H9 (cell line): ENCODE measurements at regions not wholly inside any gene's neighbourhood (a gene's known extent, or its start where the extent isn't known, plus 50 kb on each side); places are given as distances from the start of the nearest gene placed in this dataset.

Experiments
- DNase-seq: peaks from one replicate; pipeline ENCODE4 v3.0.0-alpha.2; 2017
- H2AFZ ChIP-seq: one replicate; pipeline ENCODE4 v1.6.1; 2013; ENCODE audit warnings: mild to moderate bottlenecking, low read length, control low read depth, moderate library complexity
- H2AK5ac ChIP-seq: 2 replicates; pipeline ENCODE4 v1.6.1; 2013; ENCODE audit warnings: low read length, control low read depth, mixed read lengths; ENCODE audit not compliant: insufficient read length
- H2BK120ac ChIP-seq: one replicate; pipeline ENCODE4 v1.6.1; 2013; ENCODE audit warnings: low read depth, mild to moderate bottlenecking, low read length, control low read depth, inconsistent platforms; ENCODE audit not compliant: poor library complexity, severe bottlenecking
- H2BK12ac ChIP-seq: 2 replicates; pipeline ENCODE4 v1.6.1; 2013; ENCODE audit warnings: low read length, control low read depth, mixed read lengths, low read depth; ENCODE audit not compliant: insufficient read length
- H2BK15ac ChIP-seq: 2 replicates; pipeline ENCODE4 v1.6.1; 2013; ENCODE audit warnings: low read depth, low read length, control low read depth
- H2BK20ac ChIP-seq: one replicate; pipeline ENCODE4 v1.6.1; 2013; ENCODE audit warnings: low read depth, mild to moderate bottlenecking, low read length, control low read depth, inconsistent platforms; ENCODE audit not compliant: poor library complexity, severe bottlenecking
- H2BK5ac ChIP-seq: 2 replicates; pipeline ENCODE4 v1.6.1; 2013; ENCODE audit warnings: low read length, control low read depth, mixed read lengths; ENCODE audit not compliant: insufficient read length
- H3K14ac ChIP-seq: 2 replicates; pipeline ENCODE4 v1.6.1; 2013; ENCODE audit warnings: low read length, control low read depth; ENCODE audit not compliant: insufficient read depth
- H3K18ac ChIP-seq: 2 replicates; pipeline ENCODE4 v1.6.1; 2013; ENCODE audit warnings: low read depth, mild to moderate bottlenecking, mixed read lengths, low read length, control low read depth; ENCODE audit not compliant: insufficient read length
- H3K23ac ChIP-seq: 2 replicates; pipeline ENCODE4 v1.6.1; 2013; ENCODE audit warnings: low read length, control low read depth, mixed read lengths, low read depth; ENCODE audit not compliant: insufficient read length
- H3K23me2 ChIP-seq: 2 replicates; pipeline ENCODE4 v1.6.1; 2013; ENCODE audit warnings: low read depth, mild to moderate bottlenecking, mixed read lengths, low read length, control low read depth; ENCODE audit not compliant: insufficient read length, poor library complexity, severe bottlenecking
- H3K27ac ChIP-seq: 2 replicates; pipeline ENCODE4 v1.5.1; 2013; ENCODE audit warnings: low read length, control low read depth, mixed read lengths, low read depth; ENCODE audit not compliant: insufficient read length
- H3K27me3 ChIP-seq: 2 replicates; pipeline ENCODE4 v1.6.1; 2013; ENCODE audit warnings: low read length, control low read depth, inconsistent platforms; ENCODE audit not compliant: insufficient read depth
- H3K4ac ChIP-seq: 2 replicates; pipeline ENCODE4 v1.6.1; 2013; ENCODE audit warnings: low read depth, mild to moderate bottlenecking, control low read depth, inconsistent platforms, low read length, moderate library complexity
- H3K4me1 ChIP-seq: 2 replicates; pipeline ENCODE4 v1.6.1; 2013; ENCODE audit warnings: low read length, control low read depth, inconsistent platforms; ENCODE audit not compliant: insufficient read depth
- H3K4me2 ChIP-seq: 2 replicates; pipeline ENCODE4 v1.6.1; 2013; ENCODE audit warnings: low read length, control low read depth, mixed read lengths; ENCODE audit not compliant: insufficient read length, insufficient read depth
- H3K56ac ChIP-seq: 2 replicates; pipeline ENCODE4 v1.6.1; 2013; ENCODE audit warnings: low read depth, mild to moderate bottlenecking, mixed read lengths, low read length, control low read depth; ENCODE audit not compliant: insufficient read length
- H3K79me1 ChIP-seq: 2 replicates; pipeline ENCODE4 v1.6.1; 2013; ENCODE audit warnings: low read depth, mild to moderate bottlenecking, moderate library complexity, low read length, control low read depth, inconsistent platforms; ENCODE audit not compliant: insufficient read depth, poor library complexity, severe bottlenecking
- H3K79me2 ChIP-seq: 2 replicates; pipeline ENCODE4 v1.6.1; 2013; ENCODE audit warnings: low read length, control low read depth, inconsistent platforms; ENCODE audit not compliant: insufficient read depth
- H3K9ac ChIP-seq: 2 replicates; pipeline ENCODE4 v1.6.1; 2013; ENCODE audit warnings: low read length, control low read depth, mixed read lengths; ENCODE audit not compliant: insufficient read length; ENCODE audit errors: extremely low read depth
- H3K9me3 ChIP-seq: one replicate; pipeline ENCODE4 v1.6.1; 2013; ENCODE audit warnings: low read depth, low read length, inconsistent platforms; ENCODE audit not compliant: control insufficient read depth
- H3T11ph ChIP-seq: one replicate; pipeline ENCODE4 v1.6.1; 2013; ENCODE audit warnings: mild to moderate bottlenecking, low read length, control low read depth, inconsistent platforms
- H4K20me1 ChIP-seq: one replicate; pipeline ENCODE4 v1.6.1; 2013; ENCODE audit not compliant: control insufficient read depth, insufficient read length, insufficient read depth
- H4K5ac ChIP-seq: 2 replicates; pipeline ENCODE4 v1.6.1; 2013; ENCODE audit warnings: low read depth, mild to moderate bottlenecking, mixed read lengths, low read length, control low read depth; ENCODE audit not compliant: insufficient read length
- H4K8ac ChIP-seq: replicated peaks from 2 replicates; pipeline ENCODE4 v1.6.1; 2013; ENCODE audit warnings: low read length, control low read depth, mixed read lengths, low read depth; ENCODE audit not compliant: insufficient read length
- H4K91ac ChIP-seq: 2 replicates; pipeline ENCODE4 v1.6.1; 2013; ENCODE audit warnings: low read depth, mild to moderate bottlenecking, moderate library complexity, mixed read lengths, low read length, control low read depth; ENCODE audit not compliant: insufficient read length
- H3K27ac Mint-ChIP-seq, 3 experiments: 2 replicates in 2 of 3; 3 replicates in 1 of 3; pipeline ENCODE4 v1.8.0; 2020 to 2021; ENCODE audit warnings: mixed read lengths in 3 of 3, mild to moderate bottlenecking in 1 of 3, moderate library complexity in 1 of 3
- H3K27me3 Mint-ChIP-seq: 2 replicates; pipeline ENCODE4 v1.8.0; 2021; ENCODE audit warnings: low read depth, mild to moderate bottlenecking, moderate library complexity, mixed read lengths
- H3K36me3 Mint-ChIP-seq, 3 experiments: 2 replicates in 2 of 3; 3 replicates in 1 of 3; pipeline ENCODE4 v1.8.0; 2020 to 2021; ENCODE audit warnings: low read depth in 3 of 3, mixed read lengths in 3 of 3; ENCODE audit not compliant: insufficient read depth in 1 of 3
- H3K4me1 Mint-ChIP-seq, 2 experiments: 2 replicates each; pipeline ENCODE4 v1.8.0; 2020; ENCODE audit warnings: mixed read lengths in 2 of 2
- H3K4me3 Mint-ChIP-seq, 2 experiments: 2 replicates in 1 of 2; 3 replicates in 1 of 2; pipeline ENCODE4 v1.8.0; 2020 to 2021; ENCODE audit warnings: mild to moderate bottlenecking in 2 of 2, mixed read lengths in 2 of 2, moderate library complexity in 1 of 2
- H3K9me3 Mint-ChIP-seq, 2 experiments: 2 replicates in 1 of 2; 3 replicates in 1 of 2; pipeline ENCODE4 v1.8.0; 2020; ENCODE audit warnings: mild to moderate bottlenecking in 2 of 2, mixed read lengths in 2 of 2, moderate library complexity in 1 of 2
- WGBS: extraction: QIAGEN DNeasy Blood & Tissue Kit; methylation state at CpG from one replicate; pipeline ENCODE4 v1.1.7; 2013; ENCODE audit warnings: missing lambda C conversion rate, low lambda C conversion rate, mixed read lengths; ENCODE audit not compliant: insufficient read length; ENCODE audit errors: extremely low coverage; 5-methylcytosine and 5-hydroxymethylcytosine counted together
- TF ChIP-seq, protein P1 (sequence below): fragments of 200-600 bp; sonication (generic); conservative IDR thresholded peaks from 3 replicates; pipeline ENCODE4 v1.8.0; 2021; ENCODE audit warnings: antibody characterized with exemption, mild to moderate bottlenecking

DNA sequence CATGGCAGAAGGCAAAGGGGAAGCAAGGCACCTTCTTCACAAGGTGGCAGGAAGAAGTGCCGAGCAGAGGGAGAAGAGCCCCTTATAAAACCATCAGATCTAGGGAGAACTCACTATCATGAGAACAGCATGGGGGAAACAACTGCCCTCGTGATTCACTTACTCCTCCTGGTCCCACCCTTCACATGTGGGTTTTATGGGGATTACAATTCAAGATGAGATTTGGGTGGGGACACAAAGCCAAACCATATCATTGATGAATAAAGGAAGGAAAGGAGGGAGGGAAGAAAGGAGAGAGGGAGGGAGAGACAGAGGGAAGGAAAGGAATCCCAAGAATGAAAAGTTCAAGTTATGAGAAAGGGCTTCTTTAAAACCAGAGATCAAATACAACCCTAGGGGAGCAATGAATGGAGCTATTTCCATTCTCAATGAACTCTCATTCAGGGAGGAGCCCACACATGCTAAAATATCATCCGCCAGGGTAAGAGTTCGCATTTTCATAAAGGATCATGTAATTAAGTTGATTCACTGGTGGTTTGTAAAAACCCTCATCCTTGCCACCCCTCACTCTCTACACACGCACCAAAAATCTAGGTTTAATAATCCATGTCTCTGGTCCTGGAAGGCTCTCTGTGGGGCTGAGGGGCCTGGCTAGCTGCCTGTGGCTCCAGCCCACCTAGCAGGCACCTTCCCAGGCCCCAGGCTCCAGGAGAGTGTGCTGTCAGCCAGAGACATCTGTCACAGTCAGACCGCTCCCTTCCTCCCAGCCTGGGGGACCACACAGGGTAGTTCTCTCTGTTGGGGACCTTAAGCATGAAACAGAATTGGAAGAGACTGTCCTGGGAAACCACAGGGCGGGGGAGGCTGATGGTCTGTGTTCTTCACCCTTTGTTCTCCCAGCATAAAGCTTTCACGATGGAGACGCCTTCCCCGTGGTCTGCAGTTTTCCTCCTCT lies 94.0 kb downstream of the CCDC185 start:
- no peaks in the 10 kb centered on the region for H3K36me3 Mint-ChIP-seq
- Histone ChIP-seq H3K9me3 (no peaks in the 10 kb centered on the region), H3K56ac (no peak overlapping the region), H4K20me1 (no peaks in the 10 kb centered on the region), H4K91ac (no peak overlapping the region), H4K8ac (no peak overlapping the region), H2AK5ac (no peak overlapping the region), H3K27me3 (no peaks in the 10 kb centered on the region), H2BK20ac (no peak overlapping the region), H3K4me2 (no peak overlapping the region), H3K9ac (no peak overlapping the region), H3T11ph (no peak overlapping the region), H2BK120ac (no peak overlapping the region), H2BK12ac (no peak overlapping the region), H3K23me2 (no peaks in the 10 kb centered on the region), H3K23ac (no peak overlapping the region), H4K5ac (no peak overlapping the region), H3K18ac (no peak overlapping the region), H2AFZ (no peak overlapping the region), H2BK15ac (no peak overlapping the region), H2BK5ac (no peak overlapping the region), H3K14ac (peak overlapping the region; percentile 72; the same call in 1 of the 2 replicates), H3K79me1 (no peaks in the 10 kb centered on the region), H3K4ac (no peak overlapping the region), H3K79me2 (no peaks in the 10 kb centered on the region), H3K4me1 (peaks cover 6% of the 10 kb centered on the region), H3K27ac (no peak overlapping the region)
- no CpG with 5 or more reads among the region's 10 CpGs for WGBS
- TF ChIP-seq, protein P1, sequence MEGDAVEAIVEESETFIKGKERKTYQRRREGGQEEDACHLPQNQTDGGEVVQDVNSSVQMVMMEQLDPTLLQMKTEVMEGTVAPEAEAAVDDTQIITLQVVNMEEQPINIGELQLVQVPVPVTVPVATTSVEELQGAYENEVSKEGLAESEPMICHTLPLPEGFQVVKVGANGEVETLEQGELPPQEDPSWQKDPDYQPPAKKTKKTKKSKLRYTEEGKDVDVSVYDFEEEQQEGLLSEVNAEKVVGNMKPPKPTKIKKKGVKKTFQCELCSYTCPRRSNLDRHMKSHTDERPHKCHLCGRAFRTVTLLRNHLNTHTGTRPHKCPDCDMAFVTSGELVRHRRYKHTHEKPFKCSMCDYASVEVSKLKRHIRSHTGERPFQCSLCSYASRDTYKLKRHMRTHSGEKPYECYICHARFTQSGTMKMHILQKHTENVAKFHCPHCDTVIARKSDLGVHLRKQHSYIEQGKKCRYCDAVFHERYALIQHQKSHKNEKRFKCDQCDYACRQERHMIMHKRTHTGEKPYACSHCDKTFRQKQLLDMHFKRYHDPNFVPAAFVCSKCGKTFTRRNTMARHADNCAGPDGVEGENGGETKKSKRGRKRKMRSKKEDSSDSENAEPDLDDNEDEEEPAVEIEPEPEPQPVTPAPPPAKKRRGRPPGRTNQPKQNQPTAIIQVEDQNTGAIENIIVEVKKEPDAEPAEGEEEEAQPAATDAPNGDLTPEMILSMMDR: no peak
- peaks cover 8% of the 10 kb centered on the region for H3K27me3 Mint-ChIP-seq
- peak overlapping the region in 1 of 3 experiments; percentile 7; a peak in 3 of 7 replicates for H3K27ac Mint-ChIP-seq
- DNase-seq: no peak
- H3K9me3 Mint-ChIP-seq: peaks cover 0 to 2% of the 10 kb centered on the region in 2 experiments; a peak in 1 of 5 replicates
- H3K4me1 Mint-ChIP-seq: peaks cover 24 to 26% of the 10 kb centered on the region in 2 experiments
- no peak overlapping the region for H3K4me3 Mint-ChIP-seq
